Esophagus muscularis mucosa (tissue), 4 donors: ENCODE measurements at regions not wholly inside any gene's neighbourhood (a gene's known extent, or its start where the extent isn't known, plus 50 kb on each side); places are given as distances from the start of the nearest gene placed in this dataset.
A peak's percentile ranks its signal among the peaks of the same experiment; 100 is the strongest.

Source experiments
- DNase-seq: peaks from one replicate; pipeline ENCODE4 v3.0.0-alpha.2; 2017; ENCODE audit errors: extremely low spot score
- H3K27ac ChIP-seq, 4 donors: fragments of 200-600 bp; sonication (generic); replicated peaks in 1 of 4; 1 replicate in 3 of 4; 2 replicates in 1 of 4; pipeline ENCODE4 v1.5.1; 2016 to 2019; ENCODE audit warnings: mild to moderate bottlenecking in 1 of 4
- H3K27me3 ChIP-seq, 4 donors: fragments of 200-600 bp; sonication (generic); one replicate each; pipeline versions ENCODE4 v1.5.1 to v1.6.0; 2016 to 2019
- H3K36me3 ChIP-seq, 4 donors: fragments of 200-600 bp; sonication (generic); one replicate each; pipeline ENCODE4 v1.5.1; 2016 to 2019
- H3K4me1 ChIP-seq, 4 donors: fragments of 200-600 bp; sonication (generic); one replicate each; pipeline ENCODE4 v1.5.1; 2016 to 2019
- H3K4me3 ChIP-seq, 4 donors: fragments of 200-600 bp; sonication (generic); 1 replicate in 2 of 4; 2 replicates in 2 of 4; pipeline ENCODE4 v1.5.1; 2016 to 2019; ENCODE audit warnings: mild to moderate bottlenecking in 4 of 4, moderate library complexity in 1 of 4
- H3K9me3 ChIP-seq, 4 donors: fragments of 200-600 bp; sonication (generic); 1 replicate in 3 of 4; 2 replicates in 1 of 4; pipeline ENCODE4 v1.5.1; 2016 to 2019
- EP300 ChIP-seq: sonication (generic); formaldehyde crosslinking; IDR thresholded peaks from one replicate; pipeline ENCODE4 v1.6.1; 2017; ENCODE audit warnings: antibody characterized with exemption
- POLR2A ChIP-seq: fragments of 450-650 bp; IDR thresholded peaks from one replicate; pipeline ENCODE4 v1.6.1; 2017; ENCODE audit warnings: antibody characterized with exemption, moderate library complexity, mild to moderate bottlenecking, low read depth
- POLR2AphosphoS5 ChIP-seq, 2 donors: sonication (generic); formaldehyde crosslinking; IDR thresholded peaks; one replicate each; pipeline ENCODE4 v1.6.1; 2017; ENCODE audit warnings: antibody characterized with exemption in 2 of 2
- WGBS: methylation state at CpG from one replicate; pipeline ENCODE4 v1.1.5; 2018; 5-methylcytosine and 5-hydroxymethylcytosine counted together
- intact Hi-C: fragments of 100-400 bp; cut with DNase I; formaldehyde crosslinking; loops from one replicate; pipeline ENCODE4 v1.15.1; 2023
- TF ChIP-seq, protein P1 (sequence below), 3 experiments: fragments of 200-600 bp in 2 of 3; fragments of 450-650 bp in 1 of 3; sonication (generic) in 2 of 3; IDR thresholded peaks; one replicate each; pipeline ENCODE4 v1.5.1; 2017 to 2019; ENCODE audit warnings: antibody characterized with exemption in 3 of 3, mild to moderate bottlenecking in 2 of 3, moderate library complexity in 1 of 3

DNA sequence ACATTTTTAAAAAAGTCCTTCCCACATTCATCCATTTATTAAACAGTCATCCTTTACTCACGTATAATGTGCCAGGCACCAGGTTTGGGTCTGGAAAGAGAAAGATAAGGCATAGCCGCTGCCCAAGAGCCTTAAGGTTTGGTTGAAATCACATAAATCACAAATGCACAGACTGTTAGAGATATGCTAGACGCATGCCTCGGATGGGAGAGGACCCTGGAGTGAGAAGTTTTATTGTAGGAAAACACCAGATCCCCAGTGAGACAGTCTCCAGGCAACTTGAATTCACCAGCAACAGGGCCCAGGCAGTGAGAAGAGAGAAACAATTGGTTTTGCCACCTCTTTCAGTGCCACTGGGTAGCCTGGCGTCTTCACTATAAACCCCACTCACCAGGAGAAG lies 305.9 kb upstream of the AMIGO2 start:
- DNase-seq = no peak
- Histone ChIP-seq H3K9me3 (no peaks in the 10 kb centered on the region), H3K27me3 (no peaks in the 10 kb centered on the region), H3K4me3 (no peak overlapping the region), H3K27ac (no peak overlapping the region), H3K4me1 (peaks cover 0 to 9% (median 3%) of the 10 kb centered on the region in 4 donors), H3K36me3 (no peaks in the 10 kb centered on the region)
- TF ChIP-seq EP300 (no peak), POLR2AphosphoS5 (IDR thresholded peaks at IDR 0.05) (no peak), POLR2A (no peak)
- TF ChIP-seq, protein P1, sequence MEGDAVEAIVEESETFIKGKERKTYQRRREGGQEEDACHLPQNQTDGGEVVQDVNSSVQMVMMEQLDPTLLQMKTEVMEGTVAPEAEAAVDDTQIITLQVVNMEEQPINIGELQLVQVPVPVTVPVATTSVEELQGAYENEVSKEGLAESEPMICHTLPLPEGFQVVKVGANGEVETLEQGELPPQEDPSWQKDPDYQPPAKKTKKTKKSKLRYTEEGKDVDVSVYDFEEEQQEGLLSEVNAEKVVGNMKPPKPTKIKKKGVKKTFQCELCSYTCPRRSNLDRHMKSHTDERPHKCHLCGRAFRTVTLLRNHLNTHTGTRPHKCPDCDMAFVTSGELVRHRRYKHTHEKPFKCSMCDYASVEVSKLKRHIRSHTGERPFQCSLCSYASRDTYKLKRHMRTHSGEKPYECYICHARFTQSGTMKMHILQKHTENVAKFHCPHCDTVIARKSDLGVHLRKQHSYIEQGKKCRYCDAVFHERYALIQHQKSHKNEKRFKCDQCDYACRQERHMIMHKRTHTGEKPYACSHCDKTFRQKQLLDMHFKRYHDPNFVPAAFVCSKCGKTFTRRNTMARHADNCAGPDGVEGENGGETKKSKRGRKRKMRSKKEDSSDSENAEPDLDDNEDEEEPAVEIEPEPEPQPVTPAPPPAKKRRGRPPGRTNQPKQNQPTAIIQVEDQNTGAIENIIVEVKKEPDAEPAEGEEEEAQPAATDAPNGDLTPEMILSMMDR (IDR thresholded peaks at IDR 0.05) = no peak
- WGBS = 87% methylated on average over 5 of the region's 5 CpGs
- intact Hi-C loops = no loop called here

DNA sequence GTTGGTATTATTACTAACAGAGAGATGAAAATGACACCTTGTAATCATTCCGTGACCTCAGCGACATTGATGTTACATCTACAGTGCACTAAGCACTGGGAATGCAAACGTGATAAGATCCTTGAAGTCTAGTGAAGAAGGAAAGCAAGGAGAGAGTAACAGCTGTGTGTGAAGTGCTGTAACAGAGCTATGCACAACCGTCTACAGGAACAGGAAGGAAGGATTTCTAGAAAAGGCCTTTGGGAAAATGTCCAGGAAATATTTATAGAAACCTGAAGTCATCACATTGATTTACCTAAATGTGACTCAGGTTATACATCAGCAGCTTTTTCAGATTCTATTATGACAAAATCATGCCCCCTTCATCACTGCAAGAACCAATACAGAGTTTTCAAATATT lies 304.2 kb upstream of the AMIGO2 start:
- Histone ChIP-seq H3K4me3 (no peak overlapping the region), H3K27me3 (no peaks in the 10 kb centered on the region), H3K4me1 (peaks cover 0 to 9% (median 3%) of the 10 kb centered on the region in 4 donors), H3K9me3 (no peaks in the 10 kb centered on the region), H3K36me3 (no peaks in the 10 kb centered on the region), H3K27ac (no peak overlapping the region)
- TF ChIP-seq POLR2AphosphoS5 (IDR thresholded peaks at IDR 0.05) (no peak), POLR2A (no peak), EP300 (no peak)
- TF ChIP-seq, protein P1 (IDR thresholded peaks at IDR 0.05) = no peak
- intact Hi-C loops = no loop called here
- no peak for DNase-seq
- 41% methylated on average over 4 of the region's 4 CpGs for WGBS

DNA sequence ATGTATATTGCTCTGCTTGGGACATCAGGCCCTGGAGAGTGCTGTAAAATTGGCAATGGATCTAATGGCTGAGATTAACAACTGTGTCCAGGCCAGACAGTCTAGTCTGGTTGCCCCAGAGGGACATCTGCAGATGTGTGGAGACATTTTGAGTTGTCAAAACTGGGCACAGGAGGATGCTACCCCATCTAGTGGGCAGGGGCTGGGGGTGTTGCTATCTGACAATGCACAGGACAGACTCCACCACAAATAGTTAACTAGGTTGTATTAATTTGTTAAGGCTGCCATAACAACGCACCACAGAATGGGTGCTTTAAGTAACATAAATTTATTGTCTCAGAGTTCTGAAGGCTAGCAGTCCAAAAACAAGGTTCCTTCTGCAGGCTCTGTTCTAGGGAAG lies 302.5 kb upstream of the AMIGO2 start:
- no peak for DNase-seq
- TF ChIP-seq EP300 (no peak), POLR2AphosphoS5 (IDR thresholded peaks at IDR 0.05) (no peak), POLR2A (no peak)
- TF ChIP-seq, protein P1 (IDR thresholded peaks at IDR 0.05) = no peak
- no peaks in the 10 kb centered on the region for H3K9me3 ChIP-seq
- WGBS = 94% methylated on average over 1 of the region's 1 CpG
- intact Hi-C loops = no loop called here
- no peaks in the 10 kb centered on the region for H3K27me3 ChIP-seq
- H3K27ac ChIP-seq = no peak overlapping the region
- H3K36me3 ChIP-seq = no peaks in the 10 kb centered on the region
- H3K4me3 ChIP-seq = no peak overlapping the region
- peaks cover 0 to 21% (median 12%) of the 10 kb centered on the region in 4 donors for H3K4me1 ChIP-seq

DNA sequence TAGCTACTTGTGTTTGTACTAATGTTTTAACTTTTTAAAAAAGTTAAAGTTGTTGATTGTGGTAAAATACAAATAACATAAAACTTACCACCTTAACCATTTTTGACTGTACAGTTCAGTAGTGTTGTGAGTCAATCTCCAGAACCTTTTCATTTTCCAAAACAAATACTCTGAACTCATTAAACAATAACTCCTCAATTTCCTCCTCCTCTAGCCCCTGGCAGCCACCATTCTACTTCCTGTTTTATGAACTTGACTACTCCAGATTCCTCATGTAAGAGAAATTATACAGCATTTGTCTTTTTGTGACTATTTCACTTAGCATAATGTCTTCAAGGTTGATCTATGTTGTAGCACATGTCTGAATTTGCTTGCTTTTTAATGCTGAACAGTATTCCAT lies 299.1 kb upstream of the AMIGO2 start:
- intact Hi-C loops = no loop called here

DNA sequence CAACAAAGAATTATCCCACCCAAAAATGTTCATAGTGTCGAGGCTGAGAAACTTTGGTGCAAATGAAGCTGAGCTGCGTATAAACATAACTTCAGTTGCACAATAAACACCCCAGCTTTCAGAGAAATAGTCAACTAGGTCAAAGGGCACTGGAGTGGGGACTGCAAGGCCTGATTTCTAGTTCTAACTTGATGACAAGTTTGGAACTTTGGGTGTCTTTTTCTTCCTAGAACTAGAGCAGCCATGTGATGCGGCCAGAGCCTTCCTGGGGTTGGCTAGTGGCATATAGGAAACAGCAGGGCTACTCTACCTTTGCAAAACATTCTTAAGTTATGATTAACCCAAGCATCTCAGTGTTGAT lies 298.4 kb upstream of the AMIGO2 start:
- Histone ChIP-seq H3K4me1 (peaks cover 0 to 21% (median 12%) of the 10 kb centered on the region in 4 donors), H3K27me3 (no peaks in the 10 kb centered on the region), H3K9me3 (no peaks in the 10 kb centered on the region), H3K36me3 (no peaks in the 10 kb centered on the region), H3K27ac (peak overlapping the region; percentile 17 to 71 (median 60)), H3K4me3 (no peak overlapping the region)
- TF ChIP-seq POLR2AphosphoS5 (IDR thresholded peaks at IDR 0.05) (no peak), EP300 (no peak), POLR2A (no peak)
- TF ChIP-seq, protein P1 (IDR thresholded peaks at IDR 0.05) = no peak
- WGBS = 89% methylated on average over 3 of the region's 3 CpGs
- intact Hi-C loops = no loop called here
- no peak for DNase-seq

More for the DNA sequence above, 299.1 kb upstream of the AMIGO2 start:
- H3K4me3 ChIP-seq = no peak overlapping the region
- no peak for DNase-seq
- H3K27me3 ChIP-seq = no peaks in the 10 kb centered on the region
- no peak overlapping the region for H3K27ac ChIP-seq
- H3K36me3 ChIP-seq = no peaks in the 10 kb centered on the region
- TF ChIP-seq POLR2AphosphoS5 (IDR thresholded peaks at IDR 0.05) = no peak
- no peak for TF ChIP-seq EP300
- TF ChIP-seq POLR2A = no peak
- TF ChIP-seq, protein P1 (IDR thresholded peaks at IDR 0.05) = no peak
- no peaks in the 10 kb centered on the region for H3K9me3 ChIP-seq
- peaks cover 0 to 24% (median 14%) of the 10 kb centered on the region in 4 donors for H3K4me1 ChIP-seq
